PC-9 (cell line): ENCODE measurements at regions not wholly inside any gene's neighbourhood (a gene's known extent, or its start where the extent isn't known, plus 50 kb on each side); places are given as distances from the start of the nearest gene placed in this dataset.

ENCODE experiments used
- BruUV-seq: library from RNA; stranded (reverse); fragments of 400-500 nt; replicated peaks from 2 replicates; lab custom pipeline; 2021; lab: Mats Ljungman, UMichigan
- CTCF ChIA-PET: fragments of 300-600 bp; sonication (Branson Sonifier 250); formaldehyde crosslinking; loops from one replicate; lab custom pipeline; 2022; ENCODE audit warnings: antibody characterized with exemption; lab: Charles Lee
- POLR2A ChIA-PET: fragments of 300-600 bp; sonication (Branson Sonifier 250); formaldehyde crosslinking; loops from one replicate; lab custom pipeline; 2022; ENCODE audit warnings: antibody characterized with exemption; ENCODE audit not compliant: unreplicated experiment; lab: Charles Lee
- DNase-seq, 2 experiments: peaks; one replicate each; pipeline versions ENCODE4 v3.0.0 to v3.0.0-alpha.2; 2015 to 2022; ENCODE audit warnings: mixed read lengths in 1 of 2
- H2AFZ ChIP-seq: fragments of 200-600 bp; sonication (generic); 2 replicates; pipeline ENCODE4 v1.8.1; 2017; ENCODE audit warnings: antibody characterized with exemption
- H3F3A ChIP-seq: fragments of 200-600 bp; sonication (generic); 2 replicates; pipeline ENCODE4 v1.8.1; 2017; ENCODE audit warnings: antibody characterized with exemption, mild to moderate bottlenecking, low read depth; ENCODE audit not compliant: insufficient read depth
- H3K27ac ChIP-seq: fragments of 200-600 bp; sonication (generic); 2 replicates; pipeline ENCODE4 v1.6.1; 2016; ENCODE audit warnings: mixed run types
- H3K27me3 ChIP-seq: fragments of 200-600 bp; sonication (generic); 2 replicates; pipeline ENCODE4 v1.6.1; 2016; ENCODE audit warnings: low read depth, mixed run types; ENCODE audit not compliant: insufficient read depth
- H3K36me3 ChIP-seq: fragments of 200-600 bp; sonication (generic); 2 replicates; pipeline ENCODE4 v1.6.1; 2016; ENCODE audit warnings: low read depth, mixed run types
- H3K4me1 ChIP-seq: fragments of 200-600 bp; sonication (generic); replicated peaks from 2 replicates; pipeline ENCODE4 v1.6.1; 2016; ENCODE audit warnings: mixed run types; ENCODE audit not compliant: insufficient read depth
- H3K4me2 ChIP-seq: fragments of 200-600 bp; sonication (generic); 2 replicates; pipeline ENCODE4 v1.6.1; 2017; ENCODE audit warnings: mixed run types
- H3K4me3 ChIP-seq: fragments of 200-600 bp; sonication (generic); 2 replicates; pipeline ENCODE4 v1.6.1; 2016; ENCODE audit warnings: mixed run types
- H3K79me2 ChIP-seq: fragments of 200-600 bp; sonication (generic); 2 replicates; pipeline ENCODE4 v1.6.1; 2017; ENCODE audit warnings: low read depth, mixed run types
- H3K9me2 ChIP-seq: fragments of 200-600 bp; sonication (generic); 2 replicates; pipeline ENCODE4 v1.8.1; 2017; ENCODE audit warnings: mild to moderate bottlenecking; ENCODE audit not compliant: insufficient read depth
- H3K9me3 ChIP-seq: fragments of 200-600 bp; sonication (generic); 2 replicates; pipeline ENCODE4 v1.8.1; 2016; ENCODE audit warnings: low read depth; ENCODE audit not compliant: insufficient read depth
- H4K20me1 ChIP-seq: fragments of 200-600 bp; sonication (generic); 2 replicates; pipeline ENCODE4 v1.8.1; 2017; ENCODE audit not compliant: insufficient read depth
- CTCF ChIP-seq: fragments of 200-600 bp; sonication (generic); conservative IDR thresholded peaks from 2 replicates; pipeline ENCODE4 v1.6.1; 2017; ENCODE audit warnings: mixed run types, antibody characterized with exemption, mild to moderate bottlenecking, moderate library complexity
- EZH2 ChIP-seq: fragments of 200-600 bp; sonication (generic); IDR thresholded peaks from 2 replicates; pipeline ENCODE4 v1.8.0; 2017; ENCODE audit warnings: antibody characterized with exemption, low read depth
- intact Hi-C: fragments of 100-400 bp; cut with micrococcal nuclease; formaldehyde crosslinking; loops from one replicate; pipeline ENCODE4 v1.10.0; 2022; ENCODE audit not compliant: unreplicated experiment

GRCh38 chr20:23189341-23189740 is 103.2 kb upstream of the CD93 start:
- POLR2A ChIA-PET: no interaction called here
- H3K27ac ChIP-seq: no peak overlapping the region
- no peaks in the 10 kb centered on the region for H3K36me3 ChIP-seq
- no peak overlapping the region for H3K4me3 ChIP-seq
- DNase-seq: no peak
- no peaks in the 10 kb centered on the region for H3K27me3 ChIP-seq
- H3K79me2 ChIP-seq: no peaks in the 10 kb centered on the region
- H2AFZ ChIP-seq: no peak overlapping the region
- no peaks in the 10 kb centered on the region for H3K9me3 ChIP-seq
- TF ChIP-seq CTCF: no peak
- TF ChIP-seq EZH2: no peak
- H4K20me1 ChIP-seq: no peaks in the 10 kb centered on the region
- H3K9me2 ChIP-seq: no peaks in the 10 kb centered on the region
- no peak overlapping the region for H3K4me2 ChIP-seq
- BruUV-seq: no TSS peak
- no peaks in the 10 kb centered on the region for H3F3A ChIP-seq
- intact Hi-C loops: no loop called here
- no peaks in the 10 kb centered on the region for H3K4me1 ChIP-seq
- CTCF ChIA-PET: no interaction called here

GRCh38 chr20:23188377-23189169 is 102.4 kb upstream of the CD93 start:
- Histone ChIP-seq H3K36me3 (no peaks in the 10 kb centered on the region), H3K4me1 (no peaks in the 10 kb centered on the region), H2AFZ (no peak overlapping the region), H3K4me3 (no peak overlapping the region), H3K9me3 (no peaks in the 10 kb centered on the region), H3F3A (no peaks in the 10 kb centered on the region), H3K4me2 (no peak overlapping the region), H4K20me1 (no peaks in the 10 kb centered on the region), H3K27me3 (no peaks in the 10 kb centered on the region), H3K79me2 (no peaks in the 10 kb centered on the region), H3K27ac (no peak overlapping the region), H3K9me2 (no peaks in the 10 kb centered on the region)
- no peak for DNase-seq
- ChIA-PET POLR2A (no interaction called here), CTCF (no interaction called here)
- intact Hi-C loops: no loop called here
- no TSS peak for BruUV-seq
- TF ChIP-seq EZH2 (no peak), CTCF (no peak)

- ChIA-PET POLR2A (no interaction called here), CTCF (no interaction called here)
- Histone ChIP-seq H3K79me2 (no peaks in the 10 kb centered on the region), H2AFZ (no peak overlapping the region), H3K4me1 (no peaks in the 10 kb centered on the region), H3K9me2 (no peaks in the 10 kb centered on the region), H3K4me3 (no peak overlapping the region), H3K4me2 (no peak overlapping the region), H4K20me1 (no peaks in the 10 kb centered on the region), H3K9me3 (no peaks in the 10 kb centered on the region), H3K27ac (no peak overlapping the region), H3F3A (no peaks in the 10 kb centered on the region), H3K27me3 (no peaks in the 10 kb centered on the region), H3K36me3 (no peaks in the 10 kb centered on the region)
- no TSS peak for BruUV-seq
- TF ChIP-seq CTCF (no peak), EZH2 (no peak)
- intact Hi-C loops: no loop called here
- DNase-seq: peak in 1 of 2 experiments; percentile 38
These were observed 101.6 kb upstream of the CD93 start for GRCh38 chr20:23187751-23188150.
